HG03378 (cell line): ENCODE measurements at regions not wholly inside any gene's neighbourhood (a gene's known extent, or its start where the extent isn't known, plus 50 kb on each side); places are given as distances from the start of the nearest gene placed in this dataset.

Experiments used
- ATAC-seq: cut with Tn5 transposase; IDR thresholded peaks from one replicate; pipeline ENCODE4 v1.9.1; 2021; ENCODE audit warnings: mild to moderate bottlenecking, moderate library complexity; ENCODE audit not compliant: unreplicated experiment

- no peak for ATAC-seq
Observed at GRCh38 chr15:37165395-37165794, 65.0 kb upstream of the MEIS2 start.

DNA sequence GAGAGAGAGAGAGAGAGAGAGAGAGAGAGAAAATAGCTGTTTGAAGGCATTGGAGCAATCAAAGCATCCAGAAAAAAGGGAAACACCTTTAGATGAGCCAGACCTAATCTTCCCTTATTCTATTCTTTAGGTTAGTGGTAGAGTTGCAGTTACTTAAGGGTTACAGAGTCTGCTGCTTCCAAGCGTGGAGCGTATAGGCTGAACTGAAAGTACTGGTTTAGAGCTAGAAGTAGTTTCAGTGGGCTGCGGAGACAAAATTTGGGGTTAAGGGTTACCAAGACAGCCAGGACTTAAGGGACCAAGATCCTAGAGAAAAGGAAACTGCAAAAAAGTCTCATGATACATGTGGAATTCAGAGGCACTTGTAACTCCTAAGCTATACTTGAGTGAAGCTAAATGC, 66.1 kb upstream of the MEIS2 start:
- ATAC-seq: no peak

- no peak for ATAC-seq
Observed at GRCh38 chr15:37181339-37181738, 81.0 kb upstream of the MEIS2 start.

- ATAC-seq: no peak
Observed at GRCh38 chr15:37199545-37199944, 99.2 kb upstream of the MEIS2 start.

DNA sequence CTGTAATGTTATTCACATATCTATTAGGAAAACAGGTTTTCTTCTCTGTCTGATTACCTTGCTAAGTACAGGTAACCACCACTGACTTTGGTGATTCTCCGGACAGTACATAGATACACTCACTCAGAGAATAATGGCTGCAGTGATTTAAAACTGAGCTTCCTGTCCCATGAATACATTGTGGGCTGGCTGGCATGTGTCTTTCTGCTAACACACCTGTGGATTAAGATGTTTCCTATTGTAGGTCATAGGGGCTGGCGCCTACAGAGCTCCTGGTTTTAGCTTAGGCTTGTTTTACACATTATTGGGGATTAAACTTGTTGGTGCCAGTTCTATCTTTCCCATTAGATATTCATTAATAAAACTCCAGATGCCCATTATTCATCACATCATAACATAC, 102.7 kb upstream of the MEIS2 start:
- no peak for ATAC-seq

- no peak for ATAC-seq
Observed at GRCh38 chr15:37204692-37205091, 104.3 kb upstream of the MEIS2 start.

DNA sequence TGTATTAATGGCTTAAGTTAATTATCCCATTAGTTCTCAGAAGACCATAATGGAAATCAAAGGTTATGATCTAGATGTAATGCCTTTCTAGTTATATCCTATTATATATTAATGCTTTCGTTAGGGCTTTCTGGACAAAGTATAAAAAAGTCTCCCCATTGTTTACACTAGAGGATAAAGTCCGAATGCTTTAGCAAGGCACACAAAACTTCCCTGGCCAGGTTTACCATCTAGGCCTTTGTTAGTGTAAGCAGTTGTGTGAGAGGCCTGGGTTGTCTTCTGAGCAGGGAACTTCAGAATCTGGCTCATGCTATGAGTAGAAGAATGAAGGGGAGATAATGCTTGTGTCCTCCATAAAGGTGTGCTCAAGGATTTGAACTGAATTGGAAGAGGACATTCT, 106.3 kb upstream of the MEIS2 start:
- no peak for ATAC-seq

- no peak for ATAC-seq
Observed at GRCh38 chr15:37208146-37209040, 108.0 kb upstream of the MEIS2 start.

DNA sequence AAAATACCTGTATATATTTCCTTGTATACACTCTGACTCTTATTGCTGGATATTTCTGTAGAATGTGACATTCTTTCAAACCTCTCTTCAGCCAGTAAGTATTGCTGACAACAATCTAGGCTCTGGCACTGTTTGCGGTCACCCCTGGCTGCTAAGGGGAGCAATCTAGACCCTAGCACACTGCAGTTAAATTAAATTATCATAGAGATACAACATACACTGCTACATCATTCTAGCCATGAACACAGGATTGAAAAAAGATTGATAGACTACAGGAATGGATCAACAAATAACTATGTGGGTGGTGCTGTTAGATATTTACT, 108.7 kb upstream of the MEIS2 start:
- no peak for ATAC-seq

- ATAC-seq: no peak
Observed at GRCh38 chr15:37217567-37217966, 117.2 kb upstream of the MEIS2 start.

DNA sequence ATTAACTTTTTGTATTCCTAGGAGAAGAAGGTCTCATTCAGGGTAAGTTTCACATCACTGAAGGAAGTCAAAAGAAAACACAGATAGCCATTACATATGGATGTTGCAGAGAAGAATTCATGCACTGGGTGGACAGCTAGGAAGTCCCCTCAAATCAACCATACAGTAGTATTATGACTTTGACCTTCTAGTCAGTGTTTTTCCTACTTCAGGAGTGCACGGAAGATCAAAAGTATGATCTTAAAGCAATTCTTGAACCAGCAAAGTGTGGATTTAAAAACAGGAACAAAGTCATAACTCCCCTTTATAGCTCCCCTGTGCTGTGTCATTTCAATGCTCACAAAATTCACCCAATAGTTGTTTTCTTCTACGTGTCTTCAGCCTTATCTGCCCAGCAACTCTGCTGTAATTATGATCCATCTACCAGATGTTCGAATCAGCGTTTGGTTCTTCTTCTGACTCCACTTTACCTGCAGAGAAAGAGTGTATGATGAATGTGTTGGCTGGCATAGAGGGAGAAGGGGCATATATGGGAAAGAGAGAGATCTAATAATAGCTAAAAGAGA, 118.1 kb upstream of the MEIS2 start:
- no peak for ATAC-seq

- no peak for ATAC-seq
Observed at GRCh38 chr15:37219211-37219701, 118.9 kb upstream of the MEIS2 start.

GRCh38 chr15:37220949-37221670, 120.8 kb upstream of the MEIS2 start:
- no peak for ATAC-seq

GRCh38 chr15:37221671-37222145, 121.4 kb upstream of the MEIS2 start:
- no peak for ATAC-seq

- no peak for ATAC-seq
Observed at GRCh38 chr15:37223089-37223488, 122.7 kb upstream of the MEIS2 start.

- no peak for ATAC-seq
Observed at GRCh38 chr15:37229855-37230619, 129.7 kb upstream of the MEIS2 start.

GRCh38 chr15:37245358-37245757, 145.0 kb upstream of the MEIS2 start:
- ATAC-seq: no peak

- no peak for ATAC-seq
Observed at GRCh38 chr15:37246065-37246464, 145.7 kb upstream of the MEIS2 start.

DNA sequence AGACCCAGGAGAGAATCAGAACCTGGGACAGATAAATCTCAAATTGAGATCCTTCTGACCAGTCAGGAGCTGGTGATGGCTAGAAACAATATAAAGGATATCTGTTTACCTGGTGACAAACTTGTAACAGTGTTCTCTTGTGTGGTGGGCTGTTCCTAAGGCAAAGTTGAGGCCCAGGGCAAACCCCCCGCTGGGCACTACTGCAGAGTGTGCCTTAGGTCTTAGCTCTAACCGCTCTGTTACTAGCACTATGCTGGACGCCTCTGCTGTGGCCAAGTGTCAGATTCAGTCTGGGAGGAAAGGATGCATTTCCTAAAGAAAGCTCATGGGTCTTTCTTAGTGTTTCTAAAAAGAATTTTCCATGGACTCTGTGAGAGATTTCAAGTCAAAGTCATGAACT, 146.5 kb upstream of the MEIS2 start:
- no peak for ATAC-seq

DNA sequence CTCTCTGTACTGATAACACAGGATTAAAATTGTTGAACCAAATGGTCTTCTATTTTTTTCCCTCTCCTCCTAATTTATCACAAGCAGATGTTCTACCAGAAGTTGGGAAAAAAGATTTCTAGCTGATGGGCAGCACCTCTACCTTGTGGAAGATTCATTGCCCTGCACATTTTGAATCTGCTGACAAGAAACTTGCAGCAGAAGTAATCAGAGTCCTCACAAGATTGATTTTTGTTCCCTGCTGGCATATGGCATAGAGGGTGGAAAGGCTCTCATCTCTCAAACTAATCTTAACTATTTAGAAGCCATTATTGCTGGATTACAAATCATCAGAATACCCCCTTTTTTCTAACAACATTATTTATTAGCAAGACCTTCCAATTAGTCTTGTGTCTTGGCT, 148.9 kb upstream of the MEIS2 start:
- no peak for ATAC-seq

GRCh38 chr15:37252530-37252929, 152.2 kb upstream of the MEIS2 start:
- no peak for ATAC-seq
